K562 (cell line): ENCODE measurements at regions not wholly inside any gene's neighbourhood (a gene's known extent, or its start where the extent isn't known, plus 50 kb on each side); places are given as distances from the start of the nearest gene placed in this dataset.

Experiments
- ATAC-seq: fragments of 200-7000 bp; cut with Tn5 transposase; 3 replicates; pipeline ENCODE4 v1.9.1; 2020; ENCODE audit warnings: moderate library complexity
- BruUV-seq: library from RNA; stranded (reverse); fragments of 400-500 nt; replicated peaks from 2 replicates; lab custom pipeline; 2021; lab: Mats Ljungman, UMichigan
- CTCF ChIA-PET: fragments of 300-600 bp; formaldehyde crosslinking; extraction: SDS; loops from one replicate; lab custom pipeline; 2021; ENCODE audit warnings: low intra/inter-chr PET ratio; lab: Yijun Ruan, JAX
- POLR2A ChIA-PET: fragments of 300-600, 350-650 bp; sonication (Branson Sonifier 250); formaldehyde crosslinking; extraction: SDS; loops from one replicate; lab custom pipeline; 2021; ENCODE audit warnings: antibody characterized with exemption, inconsistent platforms; lab: Yijun Ruan, JAX
- DNase-seq, 4 experiments: peaks; one replicate each; pipeline versions ENCODE4 v3.0.0 to v3.0.0-alpha.2; 2011 to 2018; ENCODE audit warnings: low spot score in 3 of 4, mixed read lengths in 3 of 4; ENCODE audit errors: extremely low read depth in 1 of 4
- FAIRE-seq: peaks from 2 replicates; lab custom pipeline; 2011; peaks lifted over from hg19 to GRCh38; lab: Jason Lieb, UNC
- H2AFZ ChIP-seq: 2 replicates; pipeline ENCODE4 v1.6.0; 2011; ENCODE audit warnings: low read depth, low read length, control low read depth, inconsistent platforms
- H3K27ac ChIP-seq: fragments of 200-600 bp; 3 replicates; pipeline ENCODE4 v1.8.0; 2011; ENCODE audit warnings: low read depth, mild to moderate bottlenecking, control low read depth, inconsistent platforms, low read length, moderate library complexity, mixed read lengths; ENCODE audit errors: extremely low read depth
- H3K27me3 ChIP-seq, 2 experiments: fragments of 300-600 bp in 1 of 2; 2 replicates in 1 of 2; 3 replicates in 1 of 2; pipeline versions ENCODE4 v1.6.0 to v1.8.0; 2011; ENCODE audit warnings: inconsistent platforms in 2 of 2, low read length in 2 of 2, mild to moderate bottlenecking in 1 of 2, mixed read lengths in 1 of 2, moderate library complexity in 1 of 2; ENCODE audit not compliant: control insufficient read depth in 2 of 2, insufficient read depth in 2 of 2
- H3K36me3 ChIP-seq: fragments of 300-600 bp; 3 replicates; pipeline ENCODE4 v1.8.0; 2011; ENCODE audit warnings: mild to moderate bottlenecking, low read length, inconsistent platforms; ENCODE audit not compliant: control insufficient read depth, insufficient read depth
- H3K4me1 ChIP-seq, 2 experiments: fragments of 200-600 bp in 1 of 2; replicated peaks in 1 of 2; 2 replicates in 1 of 2; 3 replicates in 1 of 2; pipeline versions ENCODE4 v1.5.1 to v1.8.0; 2011; ENCODE audit warnings: inconsistent platforms in 2 of 2, low read length in 2 of 2, mild to moderate bottlenecking in 1 of 2, mixed read lengths in 1 of 2, moderate library complexity in 1 of 2; ENCODE audit not compliant: control insufficient read depth in 2 of 2, insufficient read depth in 2 of 2
- H3K4me2 ChIP-seq: 2 replicates; pipeline ENCODE4 v1.6.1; 2011; ENCODE audit warnings: low read length, control low read depth, inconsistent platforms, mixed read lengths; ENCODE audit not compliant: insufficient read depth
- H3K4me3 ChIP-seq: fragments of 200-600 bp; sonication (generic), shearing (Covaris generic); 2 replicates; pipeline ENCODE4 v1.5.1; 2016; ENCODE audit warnings: control low read depth, inconsistent platforms
- H3K79me2 ChIP-seq: fragments of 200-600 bp; 3 replicates; pipeline ENCODE4 v1.8.0; 2011; ENCODE audit warnings: low read length, inconsistent platforms; ENCODE audit not compliant: control insufficient read depth, insufficient read depth
- H3K9ac ChIP-seq, 2 experiments: 2 replicates each; pipeline versions ENCODE4 v1.6.0 to v1.6.1; 2011; ENCODE audit warnings: low read depth in 2 of 2, low read length in 2 of 2, control low read depth in 1 of 2, inconsistent platforms in 1 of 2, mild to moderate bottlenecking in 1 of 2, mixed read lengths in 1 of 2; ENCODE audit not compliant: insufficient read depth in 1 of 2
- H3K9me1 ChIP-seq: one replicate; pipeline ENCODE4 v1.6.0; 2011; ENCODE audit warnings: inconsistent platforms, mild to moderate bottlenecking, low read length, moderate library complexity; ENCODE audit not compliant: control insufficient read depth, insufficient read depth
- H3K9me3 ChIP-seq: replicated peaks from 2 replicates; pipeline ENCODE4 v1.5.1; 2011; ENCODE audit warnings: low read depth, low read length, inconsistent platforms; ENCODE audit not compliant: control insufficient read depth, insufficient read depth
- H4K20me1 ChIP-seq: replicated peaks from 2 replicates; pipeline ENCODE4 v1.6.1; 2011; ENCODE audit warnings: low read length, inconsistent platforms, mixed read lengths; ENCODE audit not compliant: control insufficient read depth, insufficient read depth
- CBFB ChIP-seq: sonication (generic); formaldehyde crosslinking; IDR thresholded peaks from 2 replicates; pipeline ENCODE4 v1.4.0; 2020; ENCODE audit warnings: mild to moderate bottlenecking, missing genetic modification reagents
- CSDE1 ChIP-seq, 2 experiments: fragments of 450-650 bp; IDR thresholded peaks; 2 replicates each; pipeline ENCODE4 v1.6.1; 2016; ENCODE audit warnings: mild to moderate bottlenecking in 1 of 2
- FOXM1 ChIP-seq, 2 experiments: fragments of 450-650 bp in 1 of 2; sonication (generic) in 1 of 2; formaldehyde crosslinking in 1 of 2; IDR thresholded peaks; 2 replicates each; pipeline versions ENCODE4 v1.6.1 to v1.9.0; 2017 to 2022; ENCODE audit warnings: low read depth in 2 of 2, mild to moderate bottlenecking in 2 of 2, missing genetic modification reagents in 1 of 2, moderate library complexity in 1 of 2
- HMGN3 ChIP-seq: IDR thresholded peaks from 2 replicates; pipeline ENCODE4 v1.6.1; 2011; ENCODE audit warnings: borderline replicate concordance, low read depth, mild to moderate bottlenecking, mixed read lengths, low read length; ENCODE audit not compliant: insufficient read length; ENCODE audit errors: extremely low read depth
- KDM5B ChIP-seq: fragments of 200-600 bp; sonication (generic); IDR thresholded peaks from 2 replicates; pipeline ENCODE4 v1.6.1; 2012; ENCODE audit warnings: low read depth, mild to moderate bottlenecking, moderate library complexity, low read length, control low read depth, inconsistent platforms; ENCODE audit not compliant: insufficient replicate concordance
- KHSRP ChIP-seq: fragments of 450-650 bp; IDR thresholded peaks from 2 replicates; pipeline ENCODE4 v1.6.1; 2017
- POLR2H ChIP-seq: IDR thresholded peaks from 2 replicates; pipeline ENCODE4 v1.6.1; 2016; ENCODE audit warnings: missing genetic modification characterization, low read depth, mild to moderate bottlenecking, control low read depth, missing compliant biosample characterization, moderate library complexity
- PTTG1 ChIP-seq: fragments of 450-650 bp; IDR thresholded peaks from 2 replicates; pipeline ENCODE4 v1.6.1; 2016; ENCODE audit warnings: low read depth, mild to moderate bottlenecking, missing genetic modification characterization, missing compliant biosample characterization
- SAP30 ChIP-seq: fragments of 200-600 bp; sonication (generic); IDR thresholded peaks from 2 replicates; pipeline ENCODE4 v1.6.1; 2012; ENCODE audit warnings: borderline replicate concordance, low read depth, mild to moderate bottlenecking, moderate library complexity, low read length, control low read depth, inconsistent platforms; ENCODE audit not compliant: insufficient read depth, poor library complexity, severe bottlenecking
- SP1 ChIP-seq: sonication (generic); formaldehyde crosslinking; IDR thresholded peaks from 2 replicates; pipeline ENCODE4 v1.8.1; 2022; ENCODE audit warnings: mild to moderate bottlenecking, missing genetic modification reagents
- TGIF2 ChIP-seq: sonication (generic); formaldehyde crosslinking; IDR thresholded peaks from 2 replicates; pipeline ENCODE4 v1.8.1; 2022; ENCODE audit warnings: mild to moderate bottlenecking, missing genetic modification reagents, moderate library complexity
- ZNF197 ChIP-seq: fragments of 200-800 bp; sonication (Bioruptor generic); IDR thresholded peaks from 2 replicates; pipeline ENCODE4 v1.6.1; 2016; ENCODE audit warnings: low read depth, missing genetic modification characterization, missing compliant biosample characterization
- ZNF212 ChIP-seq: fragments of 450-650 bp; formaldehyde crosslinking; IDR thresholded peaks from 2 replicates; pipeline ENCODE4 v1.4.0; 2020; ENCODE audit warnings: mild to moderate bottlenecking
- in situ Hi-C: fragments of 300-500 bp; cut with MboI; formaldehyde crosslinking; loops from 4 replicates; pipeline ENCODE4 v1.15.0; 2018; ENCODE audit warnings: inconsistent platforms, mixed read lengths
- intact Hi-C: fragments of 100-400 bp; cut with micrococcal nuclease; formaldehyde crosslinking; loops from 2 replicates; pipeline ENCODE4 v1.14.2; 2022
- TF ChIP-seq, protein P1 (sequence below): sonication (generic); formaldehyde crosslinking; IDR thresholded peaks from 2 replicates; pipeline ENCODE4 v1.8.1; 2022; ENCODE audit warnings: missing genetic modification reagents
- TF ChIP-seq, protein P2 (sequence below): fragments of 450-650 bp; formaldehyde crosslinking; IDR thresholded peaks from 2 replicates; pipeline ENCODE4 v1.4.0; 2022; ENCODE audit warnings: missing genetic modification characterization
- TF ChIP-seq, protein P3 (sequence below): sonication (generic); formaldehyde crosslinking; IDR thresholded peaks from 2 replicates; pipeline ENCODE4 v1.8.0; 2022; ENCODE audit warnings: mild to moderate bottlenecking, missing genetic modification reagents

DNA sequence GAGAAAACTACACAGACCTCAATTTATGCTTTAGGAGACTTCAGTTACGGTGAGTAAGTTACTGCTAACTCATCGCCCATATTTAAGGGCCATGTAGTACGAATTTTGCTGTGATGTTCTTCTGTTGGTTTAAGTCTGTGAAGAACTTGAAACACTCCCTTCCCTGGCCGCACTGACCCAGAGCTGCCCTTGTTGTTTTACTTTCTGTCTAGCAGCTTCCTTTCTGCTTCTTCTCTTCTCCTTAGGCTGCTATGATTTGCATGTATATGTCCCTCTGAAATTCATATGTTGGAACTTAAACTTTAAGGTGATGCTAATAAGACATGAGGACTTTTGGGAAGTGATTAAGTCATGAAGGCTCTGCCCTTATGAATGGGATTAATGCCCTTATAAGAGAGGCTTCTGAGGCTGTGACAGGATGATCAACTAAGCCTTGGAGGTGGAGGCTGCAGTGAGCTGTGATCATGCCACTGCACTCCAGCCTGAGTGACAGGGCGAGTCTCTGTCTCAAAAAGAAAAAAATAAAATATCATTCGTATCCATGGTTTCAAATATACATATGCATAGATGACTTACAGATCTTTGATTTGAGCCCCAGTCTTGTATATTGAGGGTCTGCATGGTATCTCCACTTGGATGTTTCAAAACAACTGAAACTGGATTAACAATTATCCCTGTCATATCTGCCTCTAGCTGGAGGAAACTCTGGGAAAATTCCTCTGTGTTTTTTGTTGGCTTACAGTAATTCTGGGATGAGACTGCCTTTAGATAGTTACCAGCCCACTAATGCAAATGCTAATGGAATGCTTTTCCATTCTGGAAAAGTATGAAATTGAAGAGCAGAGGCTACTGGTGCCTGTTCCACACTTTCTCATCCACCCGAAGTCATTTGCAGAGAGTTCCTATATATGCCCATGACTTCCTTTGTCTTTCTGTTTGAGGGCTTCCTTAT lies 263.4 kb upstream of the ACTBL2 start (continued):
- TF ChIP-seq, protein P1, sequence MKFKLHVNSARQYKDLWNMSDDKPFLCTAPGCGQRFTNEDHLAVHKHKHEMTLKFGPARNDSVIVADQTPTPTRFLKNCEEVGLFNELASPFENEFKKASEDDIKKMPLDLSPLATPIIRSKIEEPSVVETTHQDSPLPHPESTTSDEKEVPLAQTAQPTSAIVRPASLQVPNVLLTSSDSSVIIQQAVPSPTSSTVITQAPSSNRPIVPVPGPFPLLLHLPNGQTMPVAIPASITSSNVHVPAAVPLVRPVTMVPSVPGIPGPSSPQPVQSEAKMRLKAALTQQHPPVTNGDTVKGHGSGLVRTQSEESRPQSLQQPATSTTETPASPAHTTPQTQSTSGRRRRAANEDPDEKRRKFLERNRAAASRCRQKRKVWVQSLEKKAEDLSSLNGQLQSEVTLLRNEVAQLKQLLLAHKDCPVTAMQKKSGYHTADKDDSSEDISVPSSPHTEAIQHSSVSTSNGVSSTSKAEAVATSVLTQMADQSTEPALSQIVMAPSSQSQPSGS (CRISPR knock-in tag) = no peak
- TF ChIP-seq, protein P2, sequence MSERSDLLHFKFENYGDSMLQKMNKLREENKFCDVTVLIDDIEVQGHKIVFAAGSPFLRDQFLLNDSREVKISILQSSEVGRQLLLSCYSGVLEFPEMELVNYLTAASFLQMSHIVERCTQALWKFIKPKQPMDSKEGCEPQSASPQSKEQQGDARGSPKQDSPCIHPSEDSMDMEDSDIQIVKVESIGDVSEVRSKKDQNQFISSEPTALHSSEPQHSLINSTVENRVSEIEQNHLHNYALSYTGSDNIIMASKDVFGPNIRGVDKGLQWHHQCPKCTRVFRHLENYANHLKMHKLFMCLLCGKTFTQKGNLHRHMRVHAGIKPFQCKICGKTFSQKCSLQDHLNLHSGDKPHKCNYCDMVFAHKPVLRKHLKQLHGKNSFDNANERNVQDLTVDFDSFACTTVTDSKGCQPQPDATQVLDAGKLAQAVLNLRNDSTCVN (CRISPR knock-in tag) = no peak

DNA sequence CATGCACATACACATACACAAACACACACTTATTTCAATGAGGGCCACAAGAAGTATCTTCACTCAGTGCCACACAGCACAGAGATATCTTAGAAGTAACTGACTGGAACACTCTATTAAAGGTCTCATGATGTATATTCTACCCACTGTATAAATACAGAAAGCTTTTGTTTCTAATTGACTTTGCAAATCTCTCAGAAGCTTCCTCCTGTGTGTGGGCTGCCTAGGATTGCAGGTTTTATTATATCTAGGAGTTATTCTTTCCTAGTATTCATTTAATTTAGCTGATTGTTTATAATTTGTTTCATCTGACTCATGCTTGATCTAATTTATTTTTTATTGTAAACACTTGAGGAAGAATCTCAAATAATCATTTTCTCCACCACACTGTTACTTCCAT lies 262.4 kb upstream of the ACTBL2 start:
- CTCF ChIA-PET = no interaction called here
- POLR2A ChIA-PET = no interaction called here
- H2AFZ ChIP-seq = no peak overlapping the region
- no peaks in the 10 kb centered on the region for H4K20me1 ChIP-seq
- H3K4me3 ChIP-seq = no peak overlapping the region
- no TSS peak for BruUV-seq
- intact Hi-C loops (no loop called here), in situ Hi-C loops (no loop called here)
- DNase-seq = no peak
- no peaks in the 10 kb centered on the region for H3K9me3 ChIP-seq
- no peaks in the 10 kb centered on the region for H3K9me1 ChIP-seq
- FAIRE-seq = no peak
- no peaks in the 10 kb centered on the region for H3K79me2 ChIP-seq
- H3K36me3 ChIP-seq = no peaks in the 10 kb centered on the region
- no peak overlapping the region for H3K9ac ChIP-seq
- H3K4me2 ChIP-seq = no peak overlapping the region
- no peak overlapping the region for H3K27ac ChIP-seq
- H3K4me1 ChIP-seq = no peaks in the 10 kb centered on the region
- H3K27me3 ChIP-seq = no peaks in the 10 kb centered on the region
- ATAC-seq = no peak
- no peak for TF ChIP-seq CBFB
- TF ChIP-seq KDM5B = no peak
- no peak for TF ChIP-seq SP1 (CRISPR knock-in tag)
- TF ChIP-seq, protein P3, sequence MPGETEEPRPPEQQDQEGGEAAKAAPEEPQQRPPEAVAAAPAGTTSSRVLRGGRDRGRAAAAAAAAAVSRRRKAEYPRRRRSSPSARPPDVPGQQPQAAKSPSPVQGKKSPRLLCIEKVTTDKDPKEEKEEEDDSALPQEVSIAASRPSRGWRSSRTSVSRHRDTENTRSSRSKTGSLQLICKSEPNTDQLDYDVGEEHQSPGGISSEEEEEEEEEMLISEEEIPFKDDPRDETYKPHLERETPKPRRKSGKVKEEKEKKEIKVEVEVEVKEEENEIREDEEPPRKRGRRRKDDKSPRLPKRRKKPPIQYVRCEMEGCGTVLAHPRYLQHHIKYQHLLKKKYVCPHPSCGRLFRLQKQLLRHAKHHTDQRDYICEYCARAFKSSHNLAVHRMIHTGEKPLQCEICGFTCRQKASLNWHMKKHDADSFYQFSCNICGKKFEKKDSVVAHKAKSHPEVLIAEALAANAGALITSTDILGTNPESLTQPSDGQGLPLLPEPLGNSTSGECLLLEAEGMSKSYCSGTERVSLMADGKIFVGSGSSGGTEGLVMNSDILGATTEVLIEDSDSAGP (CRISPR knock-in tag) = no peak
- TF ChIP-seq CSDE1 (IDR thresholded peaks at IDR 0.05) = no peak
- TF ChIP-seq FOXM1 (IDR thresholded peaks at IDR 0.05; ENCODE audit: low read depth) = no peak
- no peak for TF ChIP-seq FOXM1 (CRISPR knock-in tag; IDR thresholded peaks at IDR 0.05; ENCODE audit: low read depth)
- no peak for TF ChIP-seq ZNF197 (CRISPR knock-in tag)
- TF ChIP-seq HMGN3 = no peak
- no peak for TF ChIP-seq SAP30
- no peak for TF ChIP-seq TGIF2
- no peak for TF ChIP-seq PTTG1 (tag)
- no peak for TF ChIP-seq KHSRP
- no peak for TF ChIP-seq POLR2H (tag)
- no peak for TF ChIP-seq ZNF212 (CRISPR knock-in tag)
